ENCODE measurements at regions not wholly inside any gene's neighbourhood (a gene's known extent, or its start where the extent isn't known, plus 50 kb on each side); places are given as distances from the start of the nearest gene placed in this dataset.

DNA sequence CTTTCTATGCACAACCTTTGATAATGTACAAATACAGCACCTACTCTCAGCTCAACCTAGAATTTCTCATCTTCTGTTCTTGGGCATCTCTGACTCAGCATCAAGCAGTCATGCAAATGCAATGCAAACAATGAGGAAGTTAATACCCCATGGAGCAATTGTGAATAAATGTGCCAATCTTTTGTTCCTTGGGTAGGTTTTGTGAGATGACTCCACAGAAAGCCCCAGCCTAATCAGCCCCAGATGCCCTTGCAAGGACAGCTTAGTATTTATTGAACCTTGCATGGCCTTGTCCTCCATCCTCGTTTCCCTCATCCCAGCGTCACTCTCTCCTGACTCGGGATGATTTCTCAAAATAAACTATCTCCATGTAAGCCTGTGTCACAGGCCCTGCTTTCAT is 494.7 kb upstream of the NECTIN3 start:
- no peak for TF ChIP-seq CTCF (IDR thresholded peaks at IDR 0.05; ENCODE audit: low read depth, low read length, missing control alignments)
- peak; percentile 65 for DNase-seq (ENCODE audit: low read depth)
- in situ Hi-C loops (cut with HindIII; ENCODE audit: low sequenced_read_pairs) = no loop called here
- H3K4me3 ChIP-seq (ENCODE audit: low read depth, low read length) = no peak overlapping the region

- TF ChIP-seq CTCF (IDR thresholded peaks at IDR 0.05; ENCODE audit: low read depth, low read length, missing control alignments) = no peak
- H3K4me3 ChIP-seq (ENCODE audit: low read depth, low read length) = no peak overlapping the region
- DNase-seq (ENCODE audit: low read depth) = no peak
- in situ Hi-C loops (cut with HindIII; ENCODE audit: low sequenced_read_pairs) = no loop called here
Measured at GRCh38 chr3:110577854-110578253, 493.8 kb upstream of the NECTIN3 start.

GRCh38 chr3:110579840-110580550 is 491.6 kb upstream of the NECTIN3 start:
- H3K4me3 ChIP-seq (ENCODE audit: low read depth, low read length) = no peak overlapping the region
- DNase-seq (ENCODE audit: low read depth) = peak; percentile 68
- TF ChIP-seq CTCF (IDR thresholded peaks at IDR 0.05; ENCODE audit: low read depth, low read length, missing control alignments) = no peak
- in situ Hi-C loops (cut with HindIII; ENCODE audit: low sequenced_read_pairs) = no loop called here

- TF ChIP-seq CTCF (IDR thresholded peaks at IDR 0.05; ENCODE audit: low read depth, low read length, missing control alignments) = no peak
- H3K4me3 ChIP-seq (ENCODE audit: low read depth, low read length) = no peak overlapping the region
- no peak for DNase-seq (ENCODE audit: low read depth)
- in situ Hi-C loops (cut with HindIII; ENCODE audit: low sequenced_read_pairs) = no loop called here
Measured at GRCh38 chr3:110583373-110583935, 488.2 kb upstream of the NECTIN3 start.

GRCh38 chr3:110588906-110589305 is 482.7 kb upstream of the NECTIN3 start:
- DNase-seq (ENCODE audit: low read depth) = no peak
- no peak overlapping the region for H3K4me3 ChIP-seq (ENCODE audit: low read depth, low read length)
- TF ChIP-seq CTCF (IDR thresholded peaks at IDR 0.05; ENCODE audit: low read depth, low read length, missing control alignments) = no peak
- in situ Hi-C loops (cut with HindIII; ENCODE audit: low sequenced_read_pairs) = no loop called here

- DNase-seq (ENCODE audit: low read depth) = no peak
- H3K4me3 ChIP-seq (ENCODE audit: low read depth, low read length) = no peak overlapping the region
- no peak for TF ChIP-seq CTCF (IDR thresholded peaks at IDR 0.05; ENCODE audit: low read depth, low read length, missing control alignments)
- in situ Hi-C loops (cut with HindIII; ENCODE audit: low sequenced_read_pairs) = no loop called here
Measured at GRCh38 chr3:110589341-110589740, 482.3 kb upstream of the NECTIN3 start.

Data from astrocyte of the cerebellum (primary cell).